Upper lobe of left lung (tissue), 4 donors: ENCODE measurements at regions not wholly inside any gene's neighbourhood (a gene's known extent, or its start where the extent isn't known, plus 50 kb on each side); places are given as distances from the start of the nearest gene placed in this dataset.

Experiments
- EP300 ChIP-seq, 4 donors: sonication (generic); formaldehyde crosslinking; IDR thresholded peaks; one replicate each; pipeline ENCODE4 v1.5.1; 2017; ENCODE audit warnings: antibody characterized with exemption in 4 of 4, control low read depth in 2 of 4
- POLR2A ChIP-seq, 4 donors: fragments of 450-650 bp; IDR thresholded peaks; one replicate each; pipeline ENCODE4 v1.5.1; 2016 to 2017; ENCODE audit warnings: antibody characterized with exemption in 4 of 4, mild to moderate bottlenecking in 2 of 4
- POLR2AphosphoS5 ChIP-seq, 2 donors: sonication (generic); formaldehyde crosslinking; IDR thresholded peaks; one replicate each; pipeline ENCODE4 v1.5.1; 2017; ENCODE audit warnings: antibody characterized with exemption in 2 of 2
- TF ChIP-seq, protein P1 (sequence below), 6 experiments: fragments of 450-650 bp in 4 of 6; fragments of 200-600 bp in 2 of 6; sonication (generic) in 2 of 6; IDR thresholded peaks; one replicate each; pipeline ENCODE4 v1.5.1; 2016 to 2019; ENCODE audit warnings: antibody characterized with exemption in 6 of 6

GRCh38 chr2:63789338-63790020, 52.2 kb upstream of the UGP2 start:
- TF ChIP-seq, protein P1, sequence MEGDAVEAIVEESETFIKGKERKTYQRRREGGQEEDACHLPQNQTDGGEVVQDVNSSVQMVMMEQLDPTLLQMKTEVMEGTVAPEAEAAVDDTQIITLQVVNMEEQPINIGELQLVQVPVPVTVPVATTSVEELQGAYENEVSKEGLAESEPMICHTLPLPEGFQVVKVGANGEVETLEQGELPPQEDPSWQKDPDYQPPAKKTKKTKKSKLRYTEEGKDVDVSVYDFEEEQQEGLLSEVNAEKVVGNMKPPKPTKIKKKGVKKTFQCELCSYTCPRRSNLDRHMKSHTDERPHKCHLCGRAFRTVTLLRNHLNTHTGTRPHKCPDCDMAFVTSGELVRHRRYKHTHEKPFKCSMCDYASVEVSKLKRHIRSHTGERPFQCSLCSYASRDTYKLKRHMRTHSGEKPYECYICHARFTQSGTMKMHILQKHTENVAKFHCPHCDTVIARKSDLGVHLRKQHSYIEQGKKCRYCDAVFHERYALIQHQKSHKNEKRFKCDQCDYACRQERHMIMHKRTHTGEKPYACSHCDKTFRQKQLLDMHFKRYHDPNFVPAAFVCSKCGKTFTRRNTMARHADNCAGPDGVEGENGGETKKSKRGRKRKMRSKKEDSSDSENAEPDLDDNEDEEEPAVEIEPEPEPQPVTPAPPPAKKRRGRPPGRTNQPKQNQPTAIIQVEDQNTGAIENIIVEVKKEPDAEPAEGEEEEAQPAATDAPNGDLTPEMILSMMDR (IDR thresholded peaks at IDR 0.05), result no peak
- no peak for TF ChIP-seq POLR2AphosphoS5 (IDR thresholded peaks at IDR 0.05)
- no peak for TF ChIP-seq EP300 (IDR thresholded peaks at IDR 0.05)
- no peak for TF ChIP-seq POLR2A (IDR thresholded peaks at IDR 0.05)
